ENCODE measurements at regions not wholly inside any gene's neighbourhood (a gene's known extent, or its start where the extent isn't known, plus 50 kb on each side); places are given as distances from the start of the nearest gene placed in this dataset.

- TF ChIP-seq ZBTB40 (IDR thresholded peaks at IDR 0.05; ENCODE audit: borderline replicate concordance) (no peak), CBX3 (IDR thresholded peaks at IDR 0.05; ENCODE audit: borderline replicate concordance, low read depth) (no peak), BCL11A (IDR thresholded peaks at IDR 0.05; ENCODE audit: low read depth, low read length) (no peak), NKRF (conservative IDR thresholded peaks at IDR 0.05) (no peak), RFX5 (IDR thresholded peaks at IDR 0.05; ENCODE audit: low read depth, low read length) (no peak), ZNF217 (IDR thresholded peaks at IDR 0.05) (no peak), YY1 (IDR thresholded peaks at IDR 0.05; ENCODE audit: low read depth, low read length) (no peak), KLF5 (IDR thresholded peaks at IDR 0.05; ENCODE audit: partially characterized antibody) (no peak), DPF2 (IDR thresholded peaks at IDR 0.05) (no peak), STAT1 (conservative IDR thresholded peaks at IDR 0.05) (no peak), IRF4 (IDR thresholded peaks at IDR 0.05; ENCODE audit: low read depth, low read length) (no peak)
Observed at GRCh38 chrX:69386681-69387080, 117.4 kb upstream of the NALF2 start (continued).
